Astrocyte (in vitro differentiated cells and primary cell): ENCODE measurements at regions not wholly inside any gene's neighbourhood (a gene's known extent, or its start where the extent isn't known, plus 50 kb on each side); places are given as distances from the start of the nearest gene placed in this dataset.

Experiments
- DNase-seq: peaks from one replicate; pipeline ENCODE4 v3.0.0-alpha.2; 2010; ENCODE audit warnings: low read depth
- FAIRE-seq: peaks from 2 replicates; lab custom pipeline; 2011; peaks lifted over from hg19 to GRCh38; lab: Jason Lieb, UNC
- H2AFZ ChIP-seq: 2 replicates; pipeline ENCODE4 v1.6.0; 2012; ENCODE audit warnings: low read depth, low read length, inconsistent platforms
- H3K27ac ChIP-seq: 2 replicates; pipeline ENCODE4 v1.5.1; 2011; ENCODE audit warnings: low read depth, low read length, inconsistent platforms
- H3K27me3 ChIP-seq: 2 replicates; pipeline ENCODE4 v1.6.0; 2011; ENCODE audit warnings: low read length, inconsistent platforms; ENCODE audit not compliant: insufficient read depth
- H3K36me3 ChIP-seq: 2 replicates; pipeline ENCODE4 v1.5.1; 2011; ENCODE audit warnings: low read length, inconsistent platforms; ENCODE audit not compliant: insufficient read depth
- H3K4me1 ChIP-seq: 2 replicates; pipeline ENCODE4 v1.5.1; 2011; ENCODE audit warnings: low read length, inconsistent platforms; ENCODE audit not compliant: insufficient read depth
- H3K4me2 ChIP-seq: 2 replicates; pipeline ENCODE4 v1.6.0; 2012; ENCODE audit warnings: low read length, inconsistent platforms
- H3K4me3 ChIP-seq: 2 replicates; pipeline ENCODE4 v1.5.1; 2011; ENCODE audit warnings: low read depth, mild to moderate bottlenecking, low read length, inconsistent platforms; ENCODE audit not compliant: insufficient read depth
- H3K79me2 ChIP-seq: 2 replicates; pipeline ENCODE4 v1.6.0; 2012; ENCODE audit warnings: mild to moderate bottlenecking, low read length, inconsistent platforms; ENCODE audit not compliant: insufficient read depth
- H3K9ac ChIP-seq: 2 replicates; pipeline ENCODE4 v1.6.0; 2012; ENCODE audit warnings: mild to moderate bottlenecking, low read length, inconsistent platforms
- H3K9me3 ChIP-seq: 2 replicates; pipeline ENCODE4 v1.5.1; 2012; ENCODE audit warnings: low read depth, mild to moderate bottlenecking, low read length, inconsistent platforms; ENCODE audit not compliant: insufficient read depth
- H4K20me1 ChIP-seq: 2 replicates; pipeline ENCODE4 v1.6.0; 2012; ENCODE audit warnings: low read length, inconsistent platforms; ENCODE audit not compliant: insufficient read depth
- H3K27ac Mint-ChIP-seq: one replicate; pipeline ENCODE4 v1.8.0; 2021; ENCODE audit warnings: mild to moderate bottlenecking, mixed read lengths; ENCODE audit not compliant: unreplicated experiment
- H3K27me3 Mint-ChIP-seq: one replicate; pipeline ENCODE4 v1.8.0; 2021; ENCODE audit warnings: low read depth, mixed read lengths; ENCODE audit not compliant: unreplicated experiment
- H3K36me3 Mint-ChIP-seq: one replicate; pipeline ENCODE4 v1.8.0; 2021; ENCODE audit warnings: low read depth, mixed read lengths; ENCODE audit not compliant: unreplicated experiment
- H3K4me1 Mint-ChIP-seq: one replicate; pipeline ENCODE4 v1.8.0; 2021; ENCODE audit warnings: low read depth, mixed read lengths; ENCODE audit not compliant: unreplicated experiment
- H3K4me3 Mint-ChIP-seq: one replicate; pipeline ENCODE4 v1.8.0; 2021; ENCODE audit warnings: mild to moderate bottlenecking, moderate library complexity, mixed read lengths; ENCODE audit not compliant: unreplicated experiment
- H3K9me3 Mint-ChIP-seq: one replicate; pipeline ENCODE4 v1.8.0; 2021; ENCODE audit warnings: mild to moderate bottlenecking, mixed read lengths; ENCODE audit not compliant: unreplicated experiment
- CTCF ChIP-seq: IDR thresholded peaks from 2 replicates; pipeline ENCODE4 v1.5.1; 2011; ENCODE audit warnings: low read depth, mild to moderate bottlenecking, inconsistent platforms, low read length, moderate library complexity; ENCODE audit not compliant: insufficient read depth
- EZH2 ChIP-seq: IDR thresholded peaks from 2 replicates; pipeline ENCODE4 v1.6.1; 2012; ENCODE audit warnings: mild to moderate bottlenecking, low read length, inconsistent platforms; ENCODE audit not compliant: insufficient read depth

GRCh38 chr5:135279328-135279727 lies 119.7 kb downstream of the MACROH2A1 start:
- Histone ChIP-seq H3K4me1 (no peaks in the 10 kb centered on the region), H3K4me3 (no peak overlapping the region), H3K79me2 (no peaks in the 10 kb centered on the region), H3K9me3 (no peaks in the 10 kb centered on the region), H3K27me3 (no peaks in the 10 kb centered on the region), H4K20me1 (no peaks in the 10 kb centered on the region), H3K9ac (no peak overlapping the region), H2AFZ (no peak overlapping the region), H3K36me3 (no peaks in the 10 kb centered on the region), H3K4me2 (no peak overlapping the region), H3K27ac (no peak overlapping the region)
- Mint-ChIP-seq H3K36me3 (no peaks in the 10 kb centered on the region), H3K27ac (no peak overlapping the region), H3K27me3 (peaks cover 11% of the 10 kb centered on the region), H3K4me3 (no peak overlapping the region), H3K9me3 (peaks cover 2% of the 10 kb centered on the region), H3K4me1 (no peaks in the 10 kb centered on the region)
- DNase-seq (no peak), FAIRE-seq (no peak)
- TF ChIP-seq EZH2, result no peak

- H2AFZ ChIP-seq, result no peak overlapping the region
These were observed 122.9 kb downstream of the MACROH2A1 start for GRCh38 chr5:135276151-135276550.

GRCh38 chr5:135273212-135273611 lies 125.8 kb downstream of the MACROH2A1 start:
- Histone ChIP-seq H3K27ac (no peak overlapping the region), H3K4me2 (no peak overlapping the region), H3K27me3 (no peaks in the 10 kb centered on the region), H3K36me3 (no peaks in the 10 kb centered on the region), H3K9me3 (no peaks in the 10 kb centered on the region), H2AFZ (no peak overlapping the region), H3K4me1 (peaks cover 14% of the 10 kb centered on the region), H3K4me3 (no peak overlapping the region), H4K20me1 (no peaks in the 10 kb centered on the region), H3K9ac (no peak overlapping the region), H3K79me2 (no peaks in the 10 kb centered on the region)
- FAIRE-seq (no peak), DNase-seq (no peak)
- H3K4me3 Mint-ChIP-seq, result no peak overlapping the region
- H3K27me3 Mint-ChIP-seq, result peaks cover 14% of the 10 kb centered on the region
- peaks cover 3% of the 10 kb centered on the region for H3K9me3 Mint-ChIP-seq
- TF ChIP-seq CTCF, result no peak
- TF ChIP-seq EZH2, result no peak
- no peak overlapping the region for H3K27ac Mint-ChIP-seq
- peaks cover 3% of the 10 kb centered on the region for H3K4me1 Mint-ChIP-seq
- H3K36me3 Mint-ChIP-seq, result no peaks in the 10 kb centered on the region

More at GRCh38 chr5:135276151-135276550, 122.9 kb downstream of the MACROH2A1 start:
- no peak overlapping the region for H3K4me3 ChIP-seq
- DNase-seq, result no peak
- no peak overlapping the region for H3K4me2 ChIP-seq
- no peak for TF ChIP-seq EZH2
- TF ChIP-seq CTCF, result no peak
- FAIRE-seq, result no peak
- Mint-ChIP-seq H3K36me3 (no peaks in the 10 kb centered on the region), H3K4me3 (no peak overlapping the region), H3K9me3 (peaks cover 4% of the 10 kb centered on the region), H3K27me3 (peaks cover 20% of the 10 kb centered on the region), H3K4me1 (no peaks in the 10 kb centered on the region), H3K27ac (no peak overlapping the region)
- H3K4me1 ChIP-seq, result no peaks in the 10 kb centered on the region
- no peaks in the 10 kb centered on the region for H3K79me2 ChIP-seq
- no peaks in the 10 kb centered on the region for H3K36me3 ChIP-seq
- H3K27me3 ChIP-seq, result no peaks in the 10 kb centered on the region
- H3K9ac ChIP-seq, result no peak overlapping the region
- no peaks in the 10 kb centered on the region for H3K9me3 ChIP-seq
- H4K20me1 ChIP-seq, result no peaks in the 10 kb centered on the region
- no peak overlapping the region for H3K27ac ChIP-seq
